Progenitor cell of endocrine pancreas (in vitro differentiated cells): ENCODE measurements at regions not wholly inside any gene's neighbourhood (a gene's known extent, or its start where the extent isn't known, plus 50 kb on each side); places are given as distances from the start of the nearest gene placed in this dataset.
A peak's percentile ranks its signal among the peaks of the same experiment; 100 is the strongest.

Experiments
- DNase-seq: peaks from one replicate; pipeline ENCODE4 v3.0.0; 2021; ENCODE audit warnings: low spot score; ENCODE audit not compliant: unreplicated experiment
- H3K27ac Mint-ChIP-seq: 2 replicates; pipeline ENCODE4 v1.8.0; 2021; ENCODE audit warnings: mild to moderate bottlenecking, moderate library complexity, mixed read lengths
- H3K27me3 Mint-ChIP-seq: 2 replicates; pipeline ENCODE4 v1.8.0; 2021; ENCODE audit warnings: mixed read lengths
- H3K36me3 Mint-ChIP-seq: 2 replicates; pipeline ENCODE4 v1.8.0; 2022; ENCODE audit warnings: mixed read lengths; ENCODE audit not compliant: insufficient read depth
- H3K4me1 Mint-ChIP-seq: 2 replicates; pipeline ENCODE4 v1.8.0; 2021; ENCODE audit warnings: low read depth, mixed read lengths
- H3K4me3 Mint-ChIP-seq: 2 replicates; pipeline ENCODE4 v1.8.0; 2021; ENCODE audit warnings: low read depth, mild to moderate bottlenecking, moderate library complexity, mixed read lengths
- H3K9me3 Mint-ChIP-seq: 2 replicates; pipeline ENCODE4 v1.8.0; 2021; ENCODE audit warnings: low read depth, mixed read lengths
- TF ChIP-seq, protein P1 (sequence below): fragments of 200-600 bp; sonication (generic); IDR thresholded peaks from one replicate; pipeline ENCODE4 v1.5.0; 2021; ENCODE audit warnings: antibody characterized with exemption, mild to moderate bottlenecking; ENCODE audit not compliant: unreplicated experiment

DNA sequence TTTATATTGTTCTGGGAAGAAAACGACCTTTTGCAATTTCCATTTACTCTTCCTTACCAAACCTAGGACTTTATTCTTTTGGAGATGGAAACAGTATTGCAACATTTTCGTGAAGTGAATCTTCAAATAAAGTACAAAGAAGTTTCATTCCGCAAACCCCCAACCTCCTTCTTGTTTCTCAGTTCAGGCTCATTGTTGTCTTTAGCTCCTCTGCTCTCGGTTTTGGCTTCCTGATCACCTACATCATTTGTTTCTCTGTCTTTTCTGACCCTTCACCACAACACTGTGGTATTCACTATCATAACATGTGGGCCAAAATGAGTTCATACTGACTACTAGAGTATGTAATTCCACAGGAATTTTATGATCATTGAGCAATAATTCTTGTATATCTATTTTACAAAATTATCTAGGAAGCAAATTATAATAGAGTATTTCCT lies 266.8 kb downstream of the ADAMTS20 start:
- DNase-seq = no peak
- no peak overlapping the region for H3K4me3 Mint-ChIP-seq
- no peaks in the 10 kb centered on the region for H3K9me3 Mint-ChIP-seq
- no peaks in the 10 kb centered on the region for H3K36me3 Mint-ChIP-seq
- no peaks in the 10 kb centered on the region for H3K27me3 Mint-ChIP-seq
- H3K27ac Mint-ChIP-seq = no peak overlapping the region
- TF ChIP-seq, protein P1, sequence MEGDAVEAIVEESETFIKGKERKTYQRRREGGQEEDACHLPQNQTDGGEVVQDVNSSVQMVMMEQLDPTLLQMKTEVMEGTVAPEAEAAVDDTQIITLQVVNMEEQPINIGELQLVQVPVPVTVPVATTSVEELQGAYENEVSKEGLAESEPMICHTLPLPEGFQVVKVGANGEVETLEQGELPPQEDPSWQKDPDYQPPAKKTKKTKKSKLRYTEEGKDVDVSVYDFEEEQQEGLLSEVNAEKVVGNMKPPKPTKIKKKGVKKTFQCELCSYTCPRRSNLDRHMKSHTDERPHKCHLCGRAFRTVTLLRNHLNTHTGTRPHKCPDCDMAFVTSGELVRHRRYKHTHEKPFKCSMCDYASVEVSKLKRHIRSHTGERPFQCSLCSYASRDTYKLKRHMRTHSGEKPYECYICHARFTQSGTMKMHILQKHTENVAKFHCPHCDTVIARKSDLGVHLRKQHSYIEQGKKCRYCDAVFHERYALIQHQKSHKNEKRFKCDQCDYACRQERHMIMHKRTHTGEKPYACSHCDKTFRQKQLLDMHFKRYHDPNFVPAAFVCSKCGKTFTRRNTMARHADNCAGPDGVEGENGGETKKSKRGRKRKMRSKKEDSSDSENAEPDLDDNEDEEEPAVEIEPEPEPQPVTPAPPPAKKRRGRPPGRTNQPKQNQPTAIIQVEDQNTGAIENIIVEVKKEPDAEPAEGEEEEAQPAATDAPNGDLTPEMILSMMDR = no peak
- peaks cover 36% of the 10 kb centered on the region for H3K4me1 Mint-ChIP-seq

DNA sequence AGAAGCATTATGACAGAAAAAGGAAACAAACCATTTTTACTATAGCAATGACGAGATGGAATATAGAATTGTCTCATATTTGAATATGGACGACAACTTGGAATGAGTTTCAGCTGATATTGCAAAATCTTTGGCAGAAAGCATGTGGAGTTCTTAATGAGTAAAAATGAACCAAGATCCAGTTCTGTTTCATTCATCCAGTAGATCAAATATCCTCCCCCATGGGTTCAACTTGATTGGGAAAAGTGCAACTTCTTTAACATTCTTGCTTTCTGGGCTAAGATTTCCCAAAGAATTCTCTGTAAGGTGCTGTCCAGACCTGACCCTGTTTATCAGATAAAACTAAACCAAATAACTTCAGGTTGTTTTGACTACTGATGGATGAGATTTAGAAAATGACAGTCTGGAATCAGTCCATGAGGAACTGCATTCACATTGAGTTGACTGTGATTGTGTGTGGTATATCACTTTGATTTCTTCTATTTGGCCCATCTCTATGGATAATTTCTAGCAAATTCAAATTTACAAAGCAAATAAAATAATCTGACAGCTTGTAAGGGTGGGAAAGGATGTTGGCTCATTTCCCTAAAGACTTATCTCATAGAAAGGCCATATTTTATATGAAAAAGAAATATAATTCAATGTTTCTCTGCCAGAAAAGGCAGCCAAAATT lies 267.4 kb downstream of the ADAMTS20 start:
- no peak for DNase-seq
- H3K27ac Mint-ChIP-seq = no peak overlapping the region
- peaks cover 36% of the 10 kb centered on the region for H3K4me1 Mint-ChIP-seq
- H3K9me3 Mint-ChIP-seq = no peaks in the 10 kb centered on the region
- no peak overlapping the region for H3K4me3 Mint-ChIP-seq
- H3K27me3 Mint-ChIP-seq = no peaks in the 10 kb centered on the region
- no peaks in the 10 kb centered on the region for H3K36me3 Mint-ChIP-seq
- TF ChIP-seq, protein P1 = no peak

DNA sequence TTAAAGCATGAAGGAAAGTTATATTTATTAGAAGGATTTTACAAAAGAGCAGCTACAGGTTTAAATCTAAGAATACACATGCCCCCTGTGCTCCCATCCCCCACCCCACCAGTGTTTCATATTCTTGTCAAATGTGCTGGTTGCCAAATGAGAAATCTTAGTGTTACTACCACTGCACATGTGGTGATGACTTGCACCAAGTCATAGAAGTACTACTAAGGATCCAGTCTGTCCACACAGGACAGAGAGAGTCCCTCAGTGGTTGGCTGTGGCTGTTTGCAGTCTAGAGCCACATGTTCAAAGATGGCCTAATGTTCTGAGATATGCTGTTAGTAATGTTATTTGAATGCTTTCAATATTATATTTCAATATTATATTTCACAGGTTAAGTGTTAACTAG lies 268.8 kb downstream of the ADAMTS20 start:
- no peak for DNase-seq
- TF ChIP-seq, protein P1 = no peak
- H3K27ac Mint-ChIP-seq = no peak overlapping the region
- peaks cover 27% of the 10 kb centered on the region for H3K4me1 Mint-ChIP-seq
- H3K36me3 Mint-ChIP-seq = peaks cover 2% of the 10 kb centered on the region
- no peaks in the 10 kb centered on the region for H3K27me3 Mint-ChIP-seq
- peaks cover 7% of the 10 kb centered on the region for H3K9me3 Mint-ChIP-seq
- no peak overlapping the region for H3K4me3 Mint-ChIP-seq

DNA sequence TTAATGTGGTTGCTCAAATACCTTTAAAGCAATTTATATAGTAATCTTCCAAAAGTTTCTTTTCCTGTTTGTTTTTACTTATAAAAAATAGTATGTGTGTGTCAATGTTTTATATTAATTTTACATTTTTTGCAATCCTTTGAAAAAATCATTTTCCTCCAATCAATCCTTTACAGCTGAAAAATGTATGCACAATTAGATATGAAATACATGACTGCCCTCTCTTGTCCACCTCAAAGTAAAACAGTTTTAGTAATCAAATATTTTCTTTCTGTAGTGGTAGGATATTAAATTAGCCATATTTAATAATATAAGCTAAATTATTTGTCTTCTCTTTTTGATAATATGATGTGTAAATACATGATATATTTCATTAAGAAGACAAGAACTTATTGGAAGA lies 269.9 kb downstream of the ADAMTS20 start:
- Mint-ChIP-seq H3K9me3 (peaks cover 7% of the 10 kb centered on the region), H3K4me3 (no peak overlapping the region)

DNA sequence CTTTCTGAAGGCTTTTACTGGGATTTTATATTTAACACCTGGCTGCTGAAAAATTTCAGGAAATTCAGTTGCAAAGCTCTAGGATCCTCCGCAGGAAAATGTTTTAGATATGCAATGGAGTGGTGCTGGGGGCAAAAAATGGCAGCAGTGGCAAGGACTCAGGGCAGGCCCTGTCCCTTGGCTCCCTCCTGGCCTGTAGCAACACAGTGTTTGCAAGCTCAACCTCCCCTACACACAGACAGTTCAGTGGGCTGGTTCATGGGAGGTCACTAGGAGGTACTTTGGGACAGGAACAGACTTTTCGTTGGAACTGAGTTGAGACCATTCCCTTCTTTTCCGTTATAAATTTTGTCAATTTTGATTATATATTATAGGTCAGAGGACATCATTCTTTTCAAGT lies 270.4 kb downstream of the ADAMTS20 start:
- H3K27me3 Mint-ChIP-seq = no peaks in the 10 kb centered on the region
- no peak overlapping the region for H3K27ac Mint-ChIP-seq
- TF ChIP-seq, protein P1 = no peak
- H3K4me3 Mint-ChIP-seq = no peak overlapping the region
- no peak for DNase-seq
- peaks cover 27% of the 10 kb centered on the region for H3K4me1 Mint-ChIP-seq
- peaks cover 8% of the 10 kb centered on the region for H3K9me3 Mint-ChIP-seq
- H3K36me3 Mint-ChIP-seq = peaks cover 2% of the 10 kb centered on the region

More for the DNA sequence above, 269.9 kb downstream of the ADAMTS20 start:
- DNase-seq = no peak
- Mint-ChIP-seq H3K27me3 (no peaks in the 10 kb centered on the region), H3K4me1 (peaks cover 28% of the 10 kb centered on the region), H3K27ac (no peak overlapping the region), H3K36me3 (peaks cover 2% of the 10 kb centered on the region)
- TF ChIP-seq, protein P1 = peak; percentile 67
